ENCODE measurements at regions not wholly inside any gene's neighbourhood (a gene's known extent, or its start where the extent isn't known, plus 50 kb on each side); places are given as distances from the start of the nearest gene placed in this dataset.

DNA sequence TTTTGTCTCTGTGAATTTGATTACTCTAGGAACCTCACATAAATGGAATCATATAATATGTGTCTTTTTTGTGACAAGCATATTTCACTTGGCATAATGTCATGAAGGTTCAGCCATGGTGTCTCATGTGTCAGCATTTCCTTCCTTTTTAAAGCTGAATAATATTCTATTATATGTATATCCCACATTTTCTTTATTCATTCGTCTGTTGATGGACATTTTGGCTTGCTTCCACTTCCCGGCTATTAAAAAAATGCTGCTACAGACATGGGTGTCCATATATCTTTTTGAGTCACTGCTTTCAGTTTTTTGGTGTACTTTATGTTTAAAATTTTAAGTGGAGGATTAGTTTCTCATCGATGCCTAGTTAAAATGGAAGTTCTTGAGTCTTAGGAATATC lies 59.8 kb upstream of the C5orf63 start:
- TF ChIP-seq POLR2AphosphoS5 (IDR thresholded peaks at IDR 0.05), result no peak
- TF ChIP-seq, protein P1, sequence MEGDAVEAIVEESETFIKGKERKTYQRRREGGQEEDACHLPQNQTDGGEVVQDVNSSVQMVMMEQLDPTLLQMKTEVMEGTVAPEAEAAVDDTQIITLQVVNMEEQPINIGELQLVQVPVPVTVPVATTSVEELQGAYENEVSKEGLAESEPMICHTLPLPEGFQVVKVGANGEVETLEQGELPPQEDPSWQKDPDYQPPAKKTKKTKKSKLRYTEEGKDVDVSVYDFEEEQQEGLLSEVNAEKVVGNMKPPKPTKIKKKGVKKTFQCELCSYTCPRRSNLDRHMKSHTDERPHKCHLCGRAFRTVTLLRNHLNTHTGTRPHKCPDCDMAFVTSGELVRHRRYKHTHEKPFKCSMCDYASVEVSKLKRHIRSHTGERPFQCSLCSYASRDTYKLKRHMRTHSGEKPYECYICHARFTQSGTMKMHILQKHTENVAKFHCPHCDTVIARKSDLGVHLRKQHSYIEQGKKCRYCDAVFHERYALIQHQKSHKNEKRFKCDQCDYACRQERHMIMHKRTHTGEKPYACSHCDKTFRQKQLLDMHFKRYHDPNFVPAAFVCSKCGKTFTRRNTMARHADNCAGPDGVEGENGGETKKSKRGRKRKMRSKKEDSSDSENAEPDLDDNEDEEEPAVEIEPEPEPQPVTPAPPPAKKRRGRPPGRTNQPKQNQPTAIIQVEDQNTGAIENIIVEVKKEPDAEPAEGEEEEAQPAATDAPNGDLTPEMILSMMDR (IDR thresholded peaks at IDR 0.05), result no peak
- no peak for TF ChIP-seq POLR2A (IDR thresholded peaks at IDR 0.05)

Measured in transverse colon (tissue), 4 donors.